IPS DF 19.7 (cell line): ENCODE measurements at regions not wholly inside any gene's neighbourhood (a gene's known extent, or its start where the extent isn't known, plus 50 kb on each side); places are given as distances from the start of the nearest gene placed in this dataset.

ENCODE experiments used
- DNase-seq: peaks from one replicate; pipeline ENCODE4 v3.0.0-alpha.2; 2013; ENCODE audit warnings: low read depth, low spot score

- no peak for DNase-seq
Observed at GRCh38 chr2:151085181-151085611, 176.5 kb downstream of the RBM43 start.

- no peak for DNase-seq
Observed at GRCh38 chr2:151083856-151084795, 177.5 kb downstream of the RBM43 start.

- DNase-seq = no peak
Observed at GRCh38 chr2:151078889-151079288, 182.8 kb downstream of the RBM43 start.

GRCh38 chr2:151071906-151072305, 189.8 kb downstream of the RBM43 start:
- no peak for DNase-seq

- no peak for DNase-seq
Observed at GRCh38 chr2:151071382-151071781, 190.3 kb downstream of the RBM43 start.

- DNase-seq = no peak
Observed at GRCh38 chr2:151070253-151070652, 191.4 kb downstream of the RBM43 start.

GRCh38 chr2:151067658-151068369, 193.8 kb downstream of the RBM43 start:
- no peak for DNase-seq

- no peak for DNase-seq
Observed at GRCh38 chr2:151063271-151063670, 198.4 kb downstream of the RBM43 start.

- DNase-seq = no peak
Observed at GRCh38 chr2:151060287-151060686, 201.4 kb downstream of the RBM43 start.

- no peak for DNase-seq
Observed at GRCh38 chr2:151056870-151057269, 204.8 kb downstream of the RBM43 start.

- DNase-seq = no peak
Observed at GRCh38 chr2:151053661-151053990, 208.0 kb downstream of the RBM43 start.

- no peak for DNase-seq
Observed at GRCh38 chr2:151052850-151053660, 208.6 kb downstream of the RBM43 start.

GRCh38 chr2:151051574-151052220, 210.0 kb downstream of the RBM43 start:
- no peak for DNase-seq

GRCh38 chr2:151049746-151050145, 211.9 kb downstream of the RBM43 start:
- no peak for DNase-seq

- DNase-seq = no peak
Observed at GRCh38 chr2:151048331-151049054, 213.2 kb downstream of the RBM43 start.

- no peak for DNase-seq
Observed at GRCh38 chr2:151043484-151043883, 218.2 kb downstream of the RBM43 start.

- DNase-seq = no peak
Observed at GRCh38 chr2:151042964-151043363, 218.7 kb downstream of the RBM43 start.

GRCh38 chr2:151040039-151040438, 221.6 kb downstream of the RBM43 start:
- no peak for DNase-seq

GRCh38 chr2:151038516-151038915, 223.1 kb downstream of the RBM43 start:
- DNase-seq = no peak

GRCh38 chr2:151037434-151037833, 224.2 kb downstream of the RBM43 start:
- DNase-seq = no peak
